ENCODE measurements at regions not wholly inside any gene's neighbourhood (a gene's known extent, or its start where the extent isn't known, plus 50 kb on each side); places are given as distances from the start of the nearest gene placed in this dataset.

- no peak for DNase-seq
Measured at GRCh38 chr6:94050515-94050914, 631.2 kb upstream of the EPHA7 start.

- DNase-seq, result no peak
Measured at GRCh38 chr6:94049001-94049400, 629.6 kb upstream of the EPHA7 start.

- DNase-seq, result no peak
Measured at GRCh38 chr6:94045099-94045829, 625.9 kb upstream of the EPHA7 start.

- no peak for DNase-seq
Measured at GRCh38 chr6:94041945-94042709, 622.8 kb upstream of the EPHA7 start.

- no peak for DNase-seq
Measured at GRCh38 chr6:94036024-94036423, 616.7 kb upstream of the EPHA7 start.

- no peak for DNase-seq
Measured at GRCh38 chr6:94027374-94027773, 608.0 kb upstream of the EPHA7 start.

- DNase-seq, result no peak
Measured at GRCh38 chr6:94026575-94026974, 607.2 kb upstream of the EPHA7 start.

GRCh38 chr6:94005835-94006234, 586.5 kb upstream of the EPHA7 start:
- DNase-seq, result no peak

GRCh38 chr6:93992976-93993375, 573.6 kb upstream of the EPHA7 start:
- no peak for DNase-seq

- no peak for DNase-seq
Measured at GRCh38 chr6:93989630-93990029, 570.3 kb upstream of the EPHA7 start.

GRCh38 chr6:93985953-93986352, 566.6 kb upstream of the EPHA7 start:
- no peak for DNase-seq

- DNase-seq, result no peak
Measured at GRCh38 chr6:93975159-93975558, 555.8 kb upstream of the EPHA7 start.

GRCh38 chr6:93974332-93974731, 555.0 kb upstream of the EPHA7 start:
- no peak for DNase-seq

GRCh38 chr6:93972791-93973190, 553.4 kb upstream of the EPHA7 start:
- no peak for DNase-seq

GRCh38 chr6:93970684-93971083, 551.3 kb upstream of the EPHA7 start:
- DNase-seq, result no peak

- no peak for DNase-seq
Measured at GRCh38 chr6:93968126-93968525, 548.8 kb upstream of the EPHA7 start.

- no peak for DNase-seq
Measured at GRCh38 chr6:93964926-93965325, 545.6 kb upstream of the EPHA7 start.

- DNase-seq, result no peak
Measured at GRCh38 chr6:93964321-93964720, 545.0 kb upstream of the EPHA7 start.

- peak; percentile 1 for DNase-seq
Measured at GRCh38 chr6:93962566-93962965, 543.2 kb upstream of the EPHA7 start.

- no peak for DNase-seq
Measured at GRCh38 chr6:93954584-93954983, 535.2 kb upstream of the EPHA7 start.

- DNase-seq, result no peak
Measured at GRCh38 chr6:93943661-93944060, 524.3 kb upstream of the EPHA7 start.

- no peak for DNase-seq
Measured at GRCh38 chr6:93940381-93940780, 521.0 kb upstream of the EPHA7 start.

GRCh38 chr6:93932175-93932574, 512.8 kb upstream of the EPHA7 start:
- DNase-seq, result no peak

- no peak for DNase-seq
Measured at GRCh38 chr6:93927731-93928130, 508.4 kb upstream of the EPHA7 start.

GRCh38 chr6:93919365-93919764, 500.0 kb upstream of the EPHA7 start:
- no peak for DNase-seq
